GM23338 (cell line): ENCODE measurements at regions not wholly inside any gene's neighbourhood (a gene's known extent, or its start where the extent isn't known, plus 50 kb on each side); places are given as distances from the start of the nearest gene placed in this dataset.
A peak's percentile ranks its signal among the peaks of the same experiment; 100 is the strongest.

Experiments
- ATAC-seq: fragments of 200-7000 bp; cut with Tn5 transposase; 3 replicates; pipeline ENCODE4 v1.9.1; 2020
- DNase-seq: peaks from one replicate; pipeline ENCODE4 v3.0.0-alpha.2; 2015; ENCODE audit warnings: low spot score
- H2AFZ ChIP-seq: fragments of 200-600 bp; sonication (generic); 2 replicates; pipeline ENCODE4 v1.8.0; 2016; ENCODE audit warnings: antibody characterized with exemption, mild to moderate bottlenecking, moderate library complexity
- H3F3A ChIP-seq: fragments of 200-600 bp; sonication (generic); replicated peaks from 2 replicates; pipeline ENCODE4 v1.8.0; 2017; ENCODE audit warnings: antibody characterized with exemption, mixed run types, low read depth
- H3K27ac ChIP-seq: fragments of 200-600 bp; sonication (generic); 2 replicates; pipeline ENCODE4 v1.6.1; 2016; ENCODE audit warnings: low read depth
- H3K27me3 ChIP-seq: fragments of 200-600 bp; sonication (generic); 2 replicates; pipeline ENCODE4 v1.8.0; 2016; ENCODE audit warnings: mild to moderate bottlenecking, mixed run types, moderate library complexity; ENCODE audit not compliant: insufficient read depth
- H3K36me3 ChIP-seq: fragments of 200-600 bp; sonication (generic); 2 replicates; pipeline ENCODE4 v1.8.0; 2016; ENCODE audit warnings: mild to moderate bottlenecking; ENCODE audit not compliant: insufficient read depth
- H3K4me1 ChIP-seq: fragments of 200-600 bp; sonication (generic); 2 replicates; pipeline ENCODE4 v1.8.0; 2016; ENCODE audit warnings: mild to moderate bottlenecking, moderate library complexity; ENCODE audit not compliant: insufficient read depth
- H3K4me2 ChIP-seq: fragments of 200-600 bp; sonication (generic); 2 replicates; pipeline ENCODE4 v1.7.1; 2017; ENCODE audit warnings: mixed run types
- H3K4me3 ChIP-seq: fragments of 200-600 bp; sonication (generic); 2 replicates; pipeline ENCODE4 v1.6.1; 2016; ENCODE audit warnings: mixed run types
- H3K79me2 ChIP-seq: fragments of 200-600 bp; sonication (generic); replicated peaks from 2 replicates; pipeline ENCODE4 v1.8.0; 2017; ENCODE audit warnings: mild to moderate bottlenecking; ENCODE audit not compliant: insufficient read depth
- H3K9me2 ChIP-seq: fragments of 200-600 bp; sonication (generic); 2 replicates; pipeline ENCODE4 v1.8.0; 2017; ENCODE audit not compliant: insufficient read depth
- H4K20me1 ChIP-seq: fragments of 200-600 bp; sonication (generic); replicated peaks from 2 replicates; pipeline ENCODE4 v1.8.0; 2017; ENCODE audit warnings: mild to moderate bottlenecking; ENCODE audit not compliant: insufficient read depth
- H3K27ac Mint-ChIP-seq: 2 replicates; pipeline ENCODE4 v1.8.0; 2020; ENCODE audit warnings: inconsistent platforms, mild to moderate bottlenecking, moderate library complexity, mixed read lengths
- H3K27me3 Mint-ChIP-seq: 3 replicates; pipeline ENCODE4 v1.8.0; 2022; ENCODE audit warnings: low read depth, mild to moderate bottlenecking, moderate library complexity, mixed read lengths, inconsistent platforms; ENCODE audit not compliant: insufficient read depth, poor library complexity
- H3K36me3 Mint-ChIP-seq: 3 replicates; pipeline ENCODE4 v1.8.0; 2021; ENCODE audit warnings: low read depth, mild to moderate bottlenecking, inconsistent platforms, moderate library complexity, mixed read lengths
- H3K4me1 Mint-ChIP-seq: 3 replicates; pipeline ENCODE4 v1.8.0; 2020; ENCODE audit warnings: mild to moderate bottlenecking, inconsistent platforms, mixed read lengths
- H3K4me3 Mint-ChIP-seq: 3 replicates; pipeline ENCODE4 v1.8.0; 2021; ENCODE audit warnings: moderate library complexity, mild to moderate bottlenecking, inconsistent platforms, mixed read lengths
- H3K9me3 Mint-ChIP-seq: 3 replicates; pipeline ENCODE4 v1.8.0; 2020; ENCODE audit warnings: moderate library complexity, mild to moderate bottlenecking, inconsistent platforms, mixed read lengths
- CREB1 ChIP-seq: fragments of 250-450 bp; sonication (Bioruptor Pico); IDR thresholded peaks from 2 replicates; pipeline ENCODE4 v1.5.0; 2020; ENCODE audit warnings: low read depth, mild to moderate bottlenecking, moderate library complexity
- EZH2 ChIP-seq: fragments of 200-600 bp; sonication (generic); IDR thresholded peaks from one replicate; pipeline ENCODE4 v1.8.0; 2017; ENCODE audit warnings: antibody characterized with exemption, mild to moderate bottlenecking, low read depth; ENCODE audit not compliant: unreplicated experiment
- EZH2phosphoT487 ChIP-seq: fragments of 200-600 bp; sonication (generic); IDR thresholded peaks from one replicate; pipeline ENCODE4 v1.8.1; 2018; ENCODE audit warnings: antibody characterized with exemption; ENCODE audit not compliant: unreplicated experiment
- JUNB ChIP-seq: IDR thresholded peaks from one replicate; pipeline ENCODE4 v1.6.1; 2016; ENCODE audit warnings: antibody characterized with exemption; ENCODE audit not compliant: unreplicated experiment
- NANOG ChIP-seq: IDR thresholded peaks from 2 replicates; pipeline ENCODE4 v1.6.1; 2016; ENCODE audit warnings: antibody characterized with exemption, borderline replicate concordance
- POLR2AphosphoS5 ChIP-seq: IDR thresholded peaks from 2 replicates; pipeline ENCODE4 v1.6.1; 2016; ENCODE audit warnings: antibody characterized with exemption, low read depth
- STAT1 ChIP-seq: IDR thresholded peaks from one replicate; pipeline ENCODE4 v1.6.1; 2016; ENCODE audit warnings: antibody characterized with exemption; ENCODE audit not compliant: unreplicated experiment
- ZNF114 ChIP-seq: fragments of 250-450 bp; sonication (Bioruptor Pico); IDR thresholded peaks from 2 replicates; pipeline ENCODE4 v1.5.0; 2020; ENCODE audit warnings: mild to moderate bottlenecking, moderate library complexity
- ZNF331 ChIP-seq: fragments of 250-450 bp; sonication (Bioruptor Pico); IDR thresholded peaks from 2 replicates; pipeline ENCODE4 v1.5.0; 2020; ENCODE audit warnings: low read depth, mild to moderate bottlenecking, moderate library complexity
- TF ChIP-seq, protein P1 (sequence below): IDR thresholded peaks from one replicate; pipeline ENCODE4 v1.6.1; 2018; ENCODE audit warnings: antibody characterized with exemption; ENCODE audit not compliant: unreplicated experiment
- TF ChIP-seq, protein P2 (sequence below): IDR thresholded peaks from 2 replicates; pipeline ENCODE4 v1.6.1; 2016; ENCODE audit warnings: antibody characterized with exemption
- TF ChIP-seq, protein P3 (sequence below), 2 experiments: fragments of 200-600 bp in 1 of 2; sonication (generic) in 1 of 2; conservative IDR thresholded peaks; 2 replicates each; pipeline versions ENCODE4 v1.5.1 to v1.6.1; 2016 to 2017; ENCODE audit warnings: antibody characterized with exemption in 2 of 2, low read depth in 2 of 2, mild to moderate bottlenecking in 2 of 2, moderate library complexity in 1 of 2

DNA sequence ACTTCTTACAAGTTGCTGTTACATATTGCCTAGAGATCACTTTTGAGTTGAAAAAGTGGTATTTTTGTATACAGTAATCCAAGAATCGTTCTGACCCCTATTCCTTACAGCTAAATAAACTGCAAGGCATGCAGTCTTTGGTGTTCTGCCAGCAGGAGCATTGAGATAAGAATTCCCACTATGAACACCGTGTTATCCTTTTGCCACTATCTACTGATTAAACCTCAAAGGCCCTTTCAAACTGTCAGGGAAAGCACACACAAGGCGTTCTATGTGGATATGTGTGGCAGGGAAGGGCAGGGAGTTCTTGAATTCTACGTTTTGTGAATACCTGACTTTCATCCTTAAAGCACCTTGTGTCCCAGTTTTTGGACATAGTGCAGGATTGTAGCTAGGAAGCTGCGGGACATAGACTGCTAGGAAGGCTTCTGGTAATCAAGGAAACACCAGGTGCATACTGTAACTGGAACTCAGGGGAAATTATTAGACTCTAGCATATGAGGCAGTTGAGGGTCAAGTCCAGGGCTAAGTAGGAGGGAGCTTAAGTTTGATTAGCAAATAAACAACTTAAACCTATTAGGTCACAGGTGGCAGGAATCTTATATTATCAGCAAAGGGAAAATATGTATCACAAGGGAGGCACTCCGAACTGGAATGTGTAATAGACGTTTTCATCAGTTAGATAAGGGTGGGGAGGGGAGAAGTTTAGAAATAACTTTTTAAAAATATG lies 506.6 kb downstream of the RNF144B start (continued):
- TF ChIP-seq EZH2 (no peak), POLR2AphosphoS5 (no peak), ZNF114 (no peak), CREB1 (CRISPR knock-in tag) (no peak), ZNF331 (no peak), EZH2phosphoT487 (no peak), JUNB (no peak), NANOG (no peak), STAT1 (no peak)
- TF ChIP-seq, protein P1, sequence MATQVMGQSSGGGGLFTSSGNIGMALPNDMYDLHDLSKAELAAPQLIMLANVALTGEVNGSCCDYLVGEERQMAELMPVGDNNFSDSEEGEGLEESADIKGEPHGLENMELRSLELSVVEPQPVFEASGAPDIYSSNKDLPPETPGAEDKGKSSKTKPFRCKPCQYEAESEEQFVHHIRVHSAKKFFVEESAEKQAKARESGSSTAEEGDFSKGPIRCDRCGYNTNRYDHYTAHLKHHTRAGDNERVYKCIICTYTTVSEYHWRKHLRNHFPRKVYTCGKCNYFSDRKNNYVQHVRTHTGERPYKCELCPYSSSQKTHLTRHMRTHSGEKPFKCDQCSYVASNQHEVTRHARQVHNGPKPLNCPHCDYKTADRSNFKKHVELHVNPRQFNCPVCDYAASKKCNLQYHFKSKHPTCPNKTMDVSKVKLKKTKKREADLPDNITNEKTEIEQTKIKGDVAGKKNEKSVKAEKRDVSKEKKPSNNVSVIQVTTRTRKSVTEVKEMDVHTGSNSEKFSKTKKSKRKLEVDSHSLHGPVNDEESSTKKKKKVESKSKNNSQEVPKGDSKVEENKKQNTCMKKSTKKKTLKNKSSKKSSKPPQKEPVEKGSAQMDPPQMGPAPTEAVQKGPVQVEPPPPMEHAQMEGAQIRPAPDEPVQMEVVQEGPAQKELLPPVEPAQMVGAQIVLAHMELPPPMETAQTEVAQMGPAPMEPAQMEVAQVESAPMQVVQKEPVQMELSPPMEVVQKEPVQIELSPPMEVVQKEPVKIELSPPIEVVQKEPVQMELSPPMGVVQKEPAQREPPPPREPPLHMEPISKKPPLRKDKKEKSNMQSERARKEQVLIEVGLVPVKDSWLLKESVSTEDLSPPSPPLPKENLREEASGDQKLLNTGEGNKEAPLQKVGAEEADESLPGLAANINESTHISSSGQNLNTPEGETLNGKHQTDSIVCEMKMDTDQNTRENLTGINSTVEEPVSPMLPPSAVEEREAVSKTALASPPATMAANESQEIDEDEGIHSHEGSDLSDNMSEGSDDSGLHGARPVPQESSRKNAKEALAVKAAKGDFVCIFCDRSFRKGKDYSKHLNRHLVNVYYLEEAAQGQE: no peak
- TF ChIP-seq, protein P2, sequence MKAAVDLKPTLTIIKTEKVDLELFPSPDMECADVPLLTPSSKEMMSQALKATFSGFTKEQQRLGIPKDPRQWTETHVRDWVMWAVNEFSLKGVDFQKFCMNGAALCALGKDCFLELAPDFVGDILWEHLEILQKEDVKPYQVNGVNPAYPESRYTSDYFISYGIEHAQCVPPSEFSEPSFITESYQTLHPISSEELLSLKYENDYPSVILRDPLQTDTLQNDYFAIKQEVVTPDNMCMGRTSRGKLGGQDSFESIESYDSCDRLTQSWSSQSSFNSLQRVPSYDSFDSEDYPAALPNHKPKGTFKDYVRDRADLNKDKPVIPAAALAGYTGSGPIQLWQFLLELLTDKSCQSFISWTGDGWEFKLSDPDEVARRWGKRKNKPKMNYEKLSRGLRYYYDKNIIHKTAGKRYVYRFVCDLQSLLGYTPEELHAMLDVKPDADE: no peak
- TF ChIP-seq, protein P3, sequence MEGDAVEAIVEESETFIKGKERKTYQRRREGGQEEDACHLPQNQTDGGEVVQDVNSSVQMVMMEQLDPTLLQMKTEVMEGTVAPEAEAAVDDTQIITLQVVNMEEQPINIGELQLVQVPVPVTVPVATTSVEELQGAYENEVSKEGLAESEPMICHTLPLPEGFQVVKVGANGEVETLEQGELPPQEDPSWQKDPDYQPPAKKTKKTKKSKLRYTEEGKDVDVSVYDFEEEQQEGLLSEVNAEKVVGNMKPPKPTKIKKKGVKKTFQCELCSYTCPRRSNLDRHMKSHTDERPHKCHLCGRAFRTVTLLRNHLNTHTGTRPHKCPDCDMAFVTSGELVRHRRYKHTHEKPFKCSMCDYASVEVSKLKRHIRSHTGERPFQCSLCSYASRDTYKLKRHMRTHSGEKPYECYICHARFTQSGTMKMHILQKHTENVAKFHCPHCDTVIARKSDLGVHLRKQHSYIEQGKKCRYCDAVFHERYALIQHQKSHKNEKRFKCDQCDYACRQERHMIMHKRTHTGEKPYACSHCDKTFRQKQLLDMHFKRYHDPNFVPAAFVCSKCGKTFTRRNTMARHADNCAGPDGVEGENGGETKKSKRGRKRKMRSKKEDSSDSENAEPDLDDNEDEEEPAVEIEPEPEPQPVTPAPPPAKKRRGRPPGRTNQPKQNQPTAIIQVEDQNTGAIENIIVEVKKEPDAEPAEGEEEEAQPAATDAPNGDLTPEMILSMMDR (conservative IDR thresholded peaks at IDR 0.05; ENCODE audit: low read depth in 2 of 2): no peak

DNA sequence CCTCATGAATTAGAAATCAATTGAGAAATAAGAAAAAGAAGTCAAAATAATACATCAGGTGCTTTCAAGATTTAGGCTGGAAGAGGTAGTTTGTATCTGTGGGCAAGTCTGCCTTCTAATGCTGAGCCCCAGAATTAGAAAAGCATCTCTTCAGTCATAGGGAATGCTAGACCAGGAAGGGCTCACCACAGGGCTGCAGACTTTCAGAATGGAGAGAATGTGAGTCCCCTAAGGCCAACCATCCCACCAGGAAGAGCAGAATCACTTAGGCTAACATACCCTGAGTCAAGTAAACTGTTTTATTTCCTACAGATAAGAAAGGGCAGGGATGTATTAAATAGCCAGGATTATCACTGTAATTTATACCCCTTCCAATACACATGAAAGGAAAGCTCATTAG lies 510.2 kb downstream of the RNF144B start:
- no peaks in the 10 kb centered on the region for H3K36me3 ChIP-seq
- no peaks in the 10 kb centered on the region for H3K9me2 ChIP-seq
- no peak overlapping the region for H3K27ac ChIP-seq
- no peak overlapping the region for H3K4me3 ChIP-seq
- H3K36me3 Mint-ChIP-seq: no peaks in the 10 kb centered on the region
- H3K4me3 Mint-ChIP-seq: no peak overlapping the region
- peak; percentile 48; the same call in 2 of the 3 replicates for ATAC-seq
- TF ChIP-seq EZH2phosphoT487 (no peak), CREB1 (CRISPR knock-in tag) (no peak), POLR2AphosphoS5 (no peak)
- H3F3A ChIP-seq: no peaks in the 10 kb centered on the region
- H3K79me2 ChIP-seq: no peaks in the 10 kb centered on the region
- no peaks in the 10 kb centered on the region for H3K4me1 ChIP-seq
- no peaks in the 10 kb centered on the region for H3K27me3 ChIP-seq
- H3K27me3 Mint-ChIP-seq: no peaks in the 10 kb centered on the region
- DNase-seq: peak; percentile 38
- no peak overlapping the region for H2AFZ ChIP-seq
- no peak overlapping the region; the same call in 1 of the 2 replicates for H3K27ac Mint-ChIP-seq
- no peaks in the 10 kb centered on the region for H4K20me1 ChIP-seq
- H3K4me1 Mint-ChIP-seq: no peaks in the 10 kb centered on the region
- H3K9me3 Mint-ChIP-seq: no peaks in the 10 kb centered on the region
- no peak overlapping the region for H3K4me2 ChIP-seq
